ENCODE measurements at regions not wholly inside any gene's neighbourhood (a gene's known extent, or its start where the extent isn't known, plus 50 kb on each side); places are given as distances from the start of the nearest gene placed in this dataset.
"Not testable (repeated sequence)": the region's sequence is repeated elsewhere in the genome, so short reads cannot be mapped to it uniquely, and the experiment has no call there.

GRCh38 chr6:47407300-47408281, 70.0 kb upstream of the CD2AP start:
- DNase-seq = no peak

GRCh38 chr6:47413752-47414422, 63.7 kb upstream of the CD2AP start:
- DNase-seq = peak; percentile 67

- peak; percentile 25 for DNase-seq
These were observed 63.0 kb upstream of the CD2AP start for GRCh38 chr6:47414423-47415167.

- no peak for DNase-seq
These were observed 60.9 kb upstream of the CD2AP start for GRCh38 chr6:47416396-47417345.

- DNase-seq = no peak
These were observed 58.0 kb upstream of the CD2AP start for GRCh38 chr6:47419621-47420020.

- DNase-seq = peak; percentile 10
These were observed 56.9 kb upstream of the CD2AP start for GRCh38 chr6:47420394-47421371.

- DNase-seq = no peak
These were observed 54.5 kb upstream of the CD2AP start for GRCh38 chr6:47423079-47423478.

- DNase-seq = no peak
These were observed 53.2 kb upstream of the CD2AP start for GRCh38 chr6:47424436-47424836.

- DNase-seq = not testable (repeated sequence)
These were observed 51.9 kb upstream of the CD2AP start for GRCh38 chr6:47425724-47426123.

GRCh38 chr6:47426524-47427302, 50.9 kb upstream of the CD2AP start:
- no peak for DNase-seq

- DNase-seq = no peak
These were observed 49.9 kb upstream of the CD2AP start for GRCh38 chr6:47427680-47428079.
